Pancreas (tissue), 10 donors: ENCODE measurements at regions not wholly inside any gene's neighbourhood (a gene's known extent, or its start where the extent isn't known, plus 50 kb on each side); places are given as distances from the start of the nearest gene placed in this dataset.
A peak's percentile ranks its signal among the peaks of the same experiment; 100 is the strongest.
"Not testable (repeated sequence)": the region's sequence is repeated elsewhere in the genome, so short reads cannot be mapped to it uniquely, and the experiment has no call there.

Source experiments
- ATAC-seq, 4 donors: fragments of 200-7000 bp; cut with Tn5 transposase; one replicate each; pipeline versions ENCODE4 v1.8.0 to v1.9.1; 2020; ENCODE audit warnings: mild to moderate bottlenecking in 4 of 4, moderate library complexity in 4 of 4
- DNase-seq, 6 donors: peaks; one replicate each; pipeline ENCODE4 v3.0.0-alpha.2; 2020
- FAIRE-seq: peaks from 2 replicates; lab custom pipeline; 2012; peaks lifted over from hg19 to GRCh38; lab: Jason Lieb, UNC
- H3K27ac ChIP-seq, 4 donors: fragments of 200-600 bp; sonication (generic); 1 replicate in 3 of 4; 2 replicates in 1 of 4; pipeline versions ENCODE4 v1.5.0 to v1.8.0; 2020
- H3K27me3 ChIP-seq, 4 donors: fragments of 200-600 bp; one replicate each; pipeline ENCODE4 v1.8.0; 2021
- H3K36me3 ChIP-seq, 3 donors: fragments of 200-600 bp; sonication (generic) in 1 of 3; one replicate each; pipeline versions ENCODE4 v1.5.0 to v1.8.0; 2020 to 2021
- H3K4me1 ChIP-seq, 3 donors: fragments of 200-600 bp; one replicate each; pipeline ENCODE4 v1.8.0; 2021
- H3K4me3 ChIP-seq, 4 donors: fragments of 200-600 bp; sonication (generic) in 2 of 4; one replicate each; pipeline versions ENCODE4 v1.5.0 to v1.8.0; 2020 to 2021
- H3K9me3 ChIP-seq, 4 donors: fragments of 200-600 bp; one replicate each; pipeline ENCODE4 v1.8.0; 2021
- WGBS, 2 donors: extraction: QIAGEN DNeasy Blood & Tissue Kit; methylation state at CpG; one replicate each; pipeline ENCODE4 v1.1.7; 2013; 5-methylcytosine and 5-hydroxymethylcytosine counted together
- intact Hi-C, 3 donors: fragments of 100-400 bp; cut with DNase I; formaldehyde crosslinking; loops; one replicate each; pipeline versions ENCODE4 v1.11.1 to v1.14.2; 2022
- TF ChIP-seq, protein P1 (sequence below), 4 donors: fragments of 200-600 bp; sonication (generic) in 3 of 4; IDR thresholded peaks; one replicate each; pipeline versions ENCODE4 v1.5.0 to v1.8.0; 2021; ENCODE audit warnings: antibody characterized with exemption in 4 of 4
- donor health status: healthy with polysubstance abuse.
- donor health status: DM: no; HTN: no; CAD: no; lungs with moderate emphysema.
- donor health status: DM: no; HTN: no; CAD: no.
- donor health status: control.
- donor health status: control.
- donor health status: Bipolar disorder and iron deficiency.
- donor health status: DM: yes; HTN: yes; CAD: no.
- donor health status: DM: no; HTN: no; CAD: no.
- donor health status: DM: no; HTN: no; CAD: no.
- donor health status: DM: yes; HTN: yes; CAD: no.

DNA sequence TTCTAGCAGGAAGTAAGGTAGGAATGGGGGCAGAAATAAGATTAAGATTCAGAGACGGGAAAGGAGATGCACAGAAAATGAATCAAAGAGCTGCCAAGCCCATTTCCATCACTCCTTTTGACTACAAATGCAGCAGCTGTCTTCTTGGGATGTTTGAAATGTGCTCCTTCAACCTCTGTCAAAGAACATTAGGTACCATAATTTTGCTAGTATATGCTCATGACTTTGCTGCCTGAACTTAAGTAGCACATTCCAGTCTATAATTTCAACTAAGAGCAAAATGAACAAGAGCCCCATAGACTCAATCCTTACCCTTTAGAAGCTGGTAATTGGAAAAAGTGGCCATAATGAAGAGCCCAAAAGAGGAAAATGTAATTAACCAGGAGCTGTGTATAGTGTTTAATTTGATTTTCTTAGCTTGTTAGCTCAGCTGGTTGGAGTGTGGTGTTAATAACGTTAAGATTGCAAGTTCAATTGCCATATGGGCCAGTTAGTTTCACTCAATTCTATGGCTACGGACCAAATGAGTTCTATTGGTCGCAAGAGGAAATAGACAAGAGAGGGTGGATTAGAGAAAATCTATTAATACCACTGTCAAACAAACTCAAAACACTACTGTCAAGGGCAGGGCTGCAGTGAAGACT lies 349.9 kb downstream of the ZBBX start:
- H3K27me3 ChIP-seq: peaks cover 0 to 9% (median 0%) of the 10 kb centered on the region in 4 donors
- TF ChIP-seq, protein P1, sequence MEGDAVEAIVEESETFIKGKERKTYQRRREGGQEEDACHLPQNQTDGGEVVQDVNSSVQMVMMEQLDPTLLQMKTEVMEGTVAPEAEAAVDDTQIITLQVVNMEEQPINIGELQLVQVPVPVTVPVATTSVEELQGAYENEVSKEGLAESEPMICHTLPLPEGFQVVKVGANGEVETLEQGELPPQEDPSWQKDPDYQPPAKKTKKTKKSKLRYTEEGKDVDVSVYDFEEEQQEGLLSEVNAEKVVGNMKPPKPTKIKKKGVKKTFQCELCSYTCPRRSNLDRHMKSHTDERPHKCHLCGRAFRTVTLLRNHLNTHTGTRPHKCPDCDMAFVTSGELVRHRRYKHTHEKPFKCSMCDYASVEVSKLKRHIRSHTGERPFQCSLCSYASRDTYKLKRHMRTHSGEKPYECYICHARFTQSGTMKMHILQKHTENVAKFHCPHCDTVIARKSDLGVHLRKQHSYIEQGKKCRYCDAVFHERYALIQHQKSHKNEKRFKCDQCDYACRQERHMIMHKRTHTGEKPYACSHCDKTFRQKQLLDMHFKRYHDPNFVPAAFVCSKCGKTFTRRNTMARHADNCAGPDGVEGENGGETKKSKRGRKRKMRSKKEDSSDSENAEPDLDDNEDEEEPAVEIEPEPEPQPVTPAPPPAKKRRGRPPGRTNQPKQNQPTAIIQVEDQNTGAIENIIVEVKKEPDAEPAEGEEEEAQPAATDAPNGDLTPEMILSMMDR (IDR thresholded peaks at IDR 0.05): no peak
- H3K4me3 ChIP-seq: no peak overlapping the region
- FAIRE-seq: no peak
- no peak for DNase-seq
- 57 to 64% methylated on average over 4 of the region's 4 CpGs for WGBS, 2 donors
- ATAC-seq: no peak
- intact Hi-C loops: loop anchor here in 2 of 3 donors (10.0 kb wide), 1 partner anchor 1015 kb away; no protein-coding TSS in a partner anchor
- H3K27ac ChIP-seq: no peak overlapping the region
- H3K36me3 ChIP-seq: no peaks in the 10 kb centered on the region
- no peaks in the 10 kb centered on the region for H3K9me3 ChIP-seq
- H3K4me1 ChIP-seq: peaks cover 0 to 9% (median 0%) of the 10 kb centered on the region in 3 donors

DNA sequence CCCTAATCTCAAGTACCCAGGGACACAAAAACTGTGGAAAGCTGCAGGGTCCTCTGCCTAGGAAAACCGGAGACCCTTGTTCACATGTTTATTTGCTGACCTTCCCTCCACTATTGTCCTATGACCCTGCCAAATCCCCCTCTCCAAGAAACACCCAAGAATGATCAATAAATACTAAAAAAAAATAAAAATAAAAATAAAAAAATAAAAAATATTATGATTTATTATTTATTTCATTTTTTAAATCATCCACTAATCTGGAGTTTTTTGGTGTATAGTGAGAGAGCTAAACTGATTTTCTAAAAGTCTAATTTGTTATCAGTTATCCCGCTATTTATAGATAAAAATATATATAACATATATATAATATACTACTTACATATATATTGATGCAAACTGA lies 360.6 kb downstream of the ZBBX start:
- 82 to 86% methylated on average over 2 of the region's 2 CpGs for WGBS, 2 donors
- H3K27ac ChIP-seq, H3K4me1 ChIP-seq, H3K27me3 ChIP-seq, ATAC-seq, H3K36me3 ChIP-seq, DNase-seq, H3K4me3 ChIP-seq, H3K9me3 ChIP-seq, intact Hi-C loops: not testable (repeated sequence)
- FAIRE-seq: peak; percentile 84

DNA sequence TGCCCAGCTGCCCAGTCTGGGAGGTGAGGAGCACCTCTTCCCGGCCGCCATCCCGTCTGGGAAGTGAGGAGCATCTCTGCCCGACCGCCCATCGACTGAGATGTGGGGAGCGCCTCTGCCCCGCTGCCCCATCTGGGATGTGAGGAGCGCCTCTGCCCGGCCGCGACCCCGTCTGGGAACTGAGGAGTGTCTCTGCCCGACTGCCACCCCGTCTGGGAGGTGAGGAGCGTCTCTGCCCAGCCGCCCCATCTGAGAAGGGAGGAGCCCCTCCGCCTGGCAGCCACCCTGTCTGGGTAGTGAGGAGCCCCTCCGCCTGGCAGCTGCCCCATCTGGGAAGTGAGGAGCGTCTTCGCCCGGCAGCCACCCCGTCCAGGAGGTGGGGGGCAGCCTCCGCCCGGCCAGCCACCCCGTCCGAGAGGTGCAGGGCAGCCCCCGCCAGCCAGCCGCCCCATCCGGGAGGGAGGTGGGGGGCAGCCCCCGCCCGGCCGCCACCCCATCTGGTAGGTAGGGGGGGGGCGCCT lies 361.4 kb downstream of the ZBBX start:
- DNase-seq: peak in 2 of 6 donors; percentile 14 to 69
- FAIRE-seq, H3K27ac ChIP-seq, H3K36me3 ChIP-seq, intact Hi-C loops, H3K4me1 ChIP-seq, H3K4me3 ChIP-seq, H3K9me3 ChIP-seq, ATAC-seq, H3K27me3 ChIP-seq: not testable (repeated sequence)
- WGBS, 2 donors: 92 to 97% methylated on average over 28 to 34 of the region's 34 CpGs

DNA sequence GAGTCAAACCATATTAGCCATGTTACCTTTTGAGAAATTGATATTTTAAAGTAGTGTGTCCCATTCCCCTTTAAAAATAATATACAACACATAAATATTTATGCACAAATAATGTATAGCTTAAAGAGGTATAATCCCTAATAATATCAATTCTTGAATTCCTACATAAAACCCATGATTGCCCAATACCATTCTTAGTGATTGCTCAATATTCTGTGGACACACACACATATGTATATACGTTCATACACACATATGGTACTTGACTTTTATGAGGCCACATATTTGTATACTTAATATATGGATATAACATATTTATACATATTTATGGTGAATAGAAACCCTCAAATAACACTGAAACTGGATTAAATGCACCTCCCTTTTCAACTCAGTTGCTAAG lies 367.4 kb downstream of the ZBBX start:
- no peak for DNase-seq
- Histone ChIP-seq H3K4me1 (no peaks in the 10 kb centered on the region), H3K9me3 (no peaks in the 10 kb centered on the region), H3K27me3 (no peaks in the 10 kb centered on the region), H3K36me3 (no peaks in the 10 kb centered on the region), H3K4me3 (no peak overlapping the region), H3K27ac (no peak overlapping the region)
- FAIRE-seq: no peak
- intact Hi-C loops: no loop called here
- TF ChIP-seq, protein P1 (IDR thresholded peaks at IDR 0.05): no peak
- WGBS, 2 donors: 62 to 73% methylated on average over 1 of the region's 1 CpG
- no peak for ATAC-seq

DNA sequence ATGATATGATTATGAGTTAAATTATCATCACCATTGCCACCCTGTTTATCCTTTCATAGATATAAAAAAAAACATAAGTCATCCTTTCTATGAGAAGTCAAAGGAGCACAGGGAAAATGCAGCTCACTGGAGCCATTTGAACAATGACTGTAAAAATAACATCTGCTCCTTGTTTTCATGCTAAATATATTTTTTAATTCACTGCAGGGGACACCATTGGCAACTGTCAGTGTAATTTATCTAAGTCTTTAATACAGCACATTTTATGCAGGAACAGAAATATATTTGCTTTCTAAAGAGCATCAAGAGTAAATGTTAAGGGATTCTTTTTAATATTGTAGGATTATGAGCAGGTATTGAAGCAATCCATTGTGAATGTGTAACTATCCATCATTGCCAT lies 371.3 kb downstream of the ZBBX start:
- TF ChIP-seq, protein P1 (IDR thresholded peaks at IDR 0.05): no peak
- no peak for FAIRE-seq
- Histone ChIP-seq H3K27me3 (no peaks in the 10 kb centered on the region), H3K36me3 (no peaks in the 10 kb centered on the region), H3K4me3 (no peak overlapping the region), H3K4me1 (no peaks in the 10 kb centered on the region), H3K9me3 (no peaks in the 10 kb centered on the region), H3K27ac (no peak overlapping the region)
- intact Hi-C loops: no loop called here
- ATAC-seq: no peak
- no peak for DNase-seq

DNA sequence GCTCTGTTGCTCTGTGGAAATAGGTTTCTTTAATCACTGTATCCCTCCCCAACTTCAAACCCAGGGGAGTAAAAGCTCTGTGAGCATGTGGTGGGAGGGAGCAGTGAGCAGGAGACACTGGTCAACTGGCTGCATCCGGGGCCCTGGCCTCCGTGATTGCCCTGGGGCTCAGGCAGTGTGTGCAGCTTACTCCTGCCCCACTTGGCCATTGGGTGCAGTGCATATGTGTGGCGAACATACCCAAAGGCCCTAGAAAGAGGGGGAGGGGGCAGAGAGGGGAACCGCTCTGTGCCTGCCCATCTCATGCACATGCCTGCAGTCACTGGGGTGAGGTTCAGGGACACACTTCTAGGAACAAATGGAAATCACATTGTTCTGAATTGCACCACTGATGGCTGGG lies 378.7 kb downstream of the ZBBX start:
- ATAC-seq (no peak), DNase-seq (no peak), FAIRE-seq (no peak)
- WGBS, 2 donors: 84 to 93% methylated on average over 4 of the region's 4 CpGs
- no peak overlapping the region for H3K27ac ChIP-seq
- no peaks in the 10 kb centered on the region for H3K36me3 ChIP-seq
- H3K27me3 ChIP-seq: no peaks in the 10 kb centered on the region
- intact Hi-C loops: no loop called here
- H3K4me1 ChIP-seq: no peaks in the 10 kb centered on the region
- no peaks in the 10 kb centered on the region for H3K9me3 ChIP-seq
- TF ChIP-seq, protein P1 (IDR thresholded peaks at IDR 0.05): no peak
- H3K4me3 ChIP-seq: no peak overlapping the region
